OCI-LY7 (cell line): ENCODE measurements at regions not wholly inside any gene's neighbourhood (a gene's known extent, or its start where the extent isn't known, plus 50 kb on each side); places are given as distances from the start of the nearest gene placed in this dataset.

Experiments
- BruUV-seq: library from RNA; stranded (reverse); fragments of 400-500 nt; replicated peaks from 2 replicates; lab custom pipeline; 2021; lab: Mats Ljungman, UMichigan
- CTCF ChIA-PET: fragments of 300-600 bp; sonication (Branson Sonifier 250); formaldehyde crosslinking; loops from one replicate; lab custom pipeline; 2022; ENCODE audit warnings: antibody characterized with exemption; ENCODE audit not compliant: unreplicated experiment; lab: Charles Lee
- POLR2A ChIA-PET: fragments of 300-600 bp; sonication (Branson Sonifier 250); formaldehyde crosslinking; loops from one replicate; lab custom pipeline; 2022; ENCODE audit warnings: antibody characterized with exemption; lab: Charles Lee
- DNase-seq: peaks from one replicate; pipeline ENCODE4 v3.0.0-alpha.2; 2015; ENCODE audit warnings: low spot score
- H2AFZ ChIP-seq: fragments of 200-600 bp; sonication (generic), shearing (Covaris generic); 2 replicates; pipeline ENCODE4 v1.6.1; 2014; ENCODE audit warnings: mild to moderate bottlenecking, antibody characterized with exemption, low read length, moderate library complexity
- H3K27ac ChIP-seq: fragments of 200-600 bp; sonication (generic); 2 replicates; pipeline ENCODE4 v1.5.1; 2014; ENCODE audit warnings: mixed run types, low read depth, mild to moderate bottlenecking, moderate library complexity, low read length, inconsistent platforms; ENCODE audit not compliant: poor library complexity, severe bottlenecking
- H3K36me3 ChIP-seq: fragments of 200-600 bp; sonication (generic); 2 replicates; pipeline ENCODE4 v1.6.1; 2014; ENCODE audit warnings: mild to moderate bottlenecking, antibody characterized with exemption, low read length, moderate library complexity, mixed read lengths; ENCODE audit not compliant: insufficient read depth
- H3K4me1 ChIP-seq: fragments of 200-600 bp; sonication (generic); 2 replicates; pipeline ENCODE4 v1.5.1; 2014; ENCODE audit warnings: mild to moderate bottlenecking, low read length; ENCODE audit not compliant: insufficient read depth, poor library complexity, severe bottlenecking
- H3K4me2 ChIP-seq: fragments of 200-600 bp; sonication (generic); 2 replicates; pipeline ENCODE4 v1.6.1; 2014; ENCODE audit warnings: mild to moderate bottlenecking, low read length
- H3K4me3 ChIP-seq: fragments of 200-600 bp; sonication (generic); 2 replicates; pipeline ENCODE4 v1.5.1; 2014; ENCODE audit warnings: mild to moderate bottlenecking, low read depth, low read length; ENCODE audit not compliant: poor library complexity, severe bottlenecking
- H3K79me2 ChIP-seq: fragments of 200-600 bp; sonication (generic); 2 replicates; pipeline ENCODE4 v1.6.1; 2016; ENCODE audit warnings: low read depth, mild to moderate bottlenecking, low read length, moderate library complexity, mixed read lengths; ENCODE audit not compliant: insufficient read depth
- H3K9me2 ChIP-seq: fragments of 200-600 bp; sonication (generic); 2 replicates; pipeline ENCODE4 v1.6.1; 2016; ENCODE audit warnings: mild to moderate bottlenecking, low read length, mixed read lengths; ENCODE audit not compliant: insufficient read depth
- H3K9me3 ChIP-seq: fragments of 200-600 bp; sonication (generic); 2 replicates; pipeline ENCODE4 v1.6.1; 2014; ENCODE audit warnings: mild to moderate bottlenecking, mixed run types, low read length, mixed read lengths
- H4K20me1 ChIP-seq: fragments of 200-600 bp; sonication (generic); 2 replicates; pipeline ENCODE4 v1.6.1; 2014; ENCODE audit warnings: mild to moderate bottlenecking, antibody characterized with exemption, low read length, moderate library complexity, mixed read lengths; ENCODE audit not compliant: insufficient read depth
- EZH2phosphoT487 ChIP-seq: fragments of 200-600 bp; sonication (generic); IDR thresholded peaks from 2 replicates; pipeline ENCODE4 v1.6.1; 2018; ENCODE audit warnings: low read depth, borderline replicate concordance, mild to moderate bottlenecking, mixed run types, antibody characterized with exemption, low read length, moderate library complexity, mixed read lengths
- intact Hi-C: fragments of 100-400 bp; cut with micrococcal nuclease; formaldehyde crosslinking; loops from one replicate; pipeline ENCODE4 v1.10.0; 2022; ENCODE audit not compliant: unreplicated experiment
- TF ChIP-seq, protein P1 (sequence below): fragments of 200-600 bp; sonication (generic); conservative IDR thresholded peaks from 2 replicates; pipeline ENCODE4 v1.5.1; 2014; ENCODE audit warnings: mild to moderate bottlenecking, antibody characterized with exemption, low read length, moderate library complexity, mixed read lengths

DNA sequence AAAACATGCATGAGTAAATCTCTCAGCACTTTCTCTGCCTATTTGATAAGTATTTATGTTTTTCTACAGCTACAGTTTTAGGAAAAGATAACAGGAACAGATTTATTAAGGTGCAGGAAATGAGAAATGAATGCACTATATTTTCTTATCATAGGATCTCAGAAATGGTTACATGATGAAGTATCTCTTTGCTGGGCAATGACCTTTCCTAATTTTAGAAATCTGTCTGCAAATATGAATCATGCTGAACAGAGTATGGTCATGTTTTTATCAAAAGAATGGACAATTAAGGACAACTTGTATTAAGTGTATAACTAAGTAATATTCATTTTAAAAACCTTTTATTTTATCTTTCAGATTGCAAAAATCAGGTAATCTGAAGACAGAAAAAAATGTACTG, 53.8 kb upstream of the SPPL2A start:
- DNase-seq: no peak
- intact Hi-C loops: no loop called here
- POLR2A ChIA-PET: interaction anchor here (1.0 kb wide), 1 partner anchor 39 kb away, joined by 4 read pairs; no protein-coding TSS in a partner anchor
- H3K27ac ChIP-seq: no peak overlapping the region
- CTCF ChIA-PET: no interaction called here
- H3K4me1 ChIP-seq: no peaks in the 10 kb centered on the region
- H3K4me2 ChIP-seq: no peak overlapping the region
- H3K79me2 ChIP-seq: no peaks in the 10 kb centered on the region
- H3K9me3 ChIP-seq: no peaks in the 10 kb centered on the region
- no peak for TF ChIP-seq EZH2phosphoT487
- TF ChIP-seq, protein P1, sequence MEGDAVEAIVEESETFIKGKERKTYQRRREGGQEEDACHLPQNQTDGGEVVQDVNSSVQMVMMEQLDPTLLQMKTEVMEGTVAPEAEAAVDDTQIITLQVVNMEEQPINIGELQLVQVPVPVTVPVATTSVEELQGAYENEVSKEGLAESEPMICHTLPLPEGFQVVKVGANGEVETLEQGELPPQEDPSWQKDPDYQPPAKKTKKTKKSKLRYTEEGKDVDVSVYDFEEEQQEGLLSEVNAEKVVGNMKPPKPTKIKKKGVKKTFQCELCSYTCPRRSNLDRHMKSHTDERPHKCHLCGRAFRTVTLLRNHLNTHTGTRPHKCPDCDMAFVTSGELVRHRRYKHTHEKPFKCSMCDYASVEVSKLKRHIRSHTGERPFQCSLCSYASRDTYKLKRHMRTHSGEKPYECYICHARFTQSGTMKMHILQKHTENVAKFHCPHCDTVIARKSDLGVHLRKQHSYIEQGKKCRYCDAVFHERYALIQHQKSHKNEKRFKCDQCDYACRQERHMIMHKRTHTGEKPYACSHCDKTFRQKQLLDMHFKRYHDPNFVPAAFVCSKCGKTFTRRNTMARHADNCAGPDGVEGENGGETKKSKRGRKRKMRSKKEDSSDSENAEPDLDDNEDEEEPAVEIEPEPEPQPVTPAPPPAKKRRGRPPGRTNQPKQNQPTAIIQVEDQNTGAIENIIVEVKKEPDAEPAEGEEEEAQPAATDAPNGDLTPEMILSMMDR: no peak
- BruUV-seq: no TSS peak
- H4K20me1 ChIP-seq: no peaks in the 10 kb centered on the region
- no peak overlapping the region for H3K4me3 ChIP-seq
- no peaks in the 10 kb centered on the region for H3K9me2 ChIP-seq
- no peaks in the 10 kb centered on the region for H3K36me3 ChIP-seq
- no peak overlapping the region for H2AFZ ChIP-seq

DNA sequence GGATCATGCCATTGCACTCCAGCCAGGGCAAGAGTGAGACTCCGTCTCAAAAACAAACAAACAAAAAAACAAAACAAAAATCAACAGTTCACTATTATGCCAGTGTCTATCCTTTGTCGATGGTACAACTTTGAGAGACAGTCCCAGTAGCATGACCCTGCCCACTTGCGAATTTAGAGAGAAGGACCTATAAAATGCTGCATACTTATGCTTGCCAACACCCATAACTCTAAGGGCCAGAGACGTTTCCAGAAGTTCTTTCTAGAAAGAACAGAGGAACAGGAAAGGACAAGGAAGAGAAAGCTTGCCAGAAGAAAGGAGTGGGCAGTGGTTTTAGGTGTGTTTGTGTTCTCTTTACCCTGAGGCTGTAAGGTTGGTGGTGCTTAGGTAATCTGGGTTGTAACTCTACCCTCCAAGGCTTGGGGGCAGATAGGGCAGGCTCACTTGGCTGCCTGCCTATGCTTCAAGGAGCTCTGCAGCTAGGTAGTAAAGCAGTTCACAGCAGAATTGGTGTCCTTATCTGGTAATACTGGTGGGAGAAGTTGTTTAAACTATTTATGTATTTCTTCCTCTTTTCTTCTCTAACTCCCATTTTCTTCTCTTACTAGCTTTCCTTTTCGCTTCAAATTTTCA, 50.6 kb upstream of the SPPL2A start:
- no peak for DNase-seq
- Histone ChIP-seq H3K9me3 (no peaks in the 10 kb centered on the region), H3K27ac (no peak overlapping the region), H3K9me2 (no peaks in the 10 kb centered on the region), H3K36me3 (no peaks in the 10 kb centered on the region), H3K4me3 (no peak overlapping the region), H2AFZ (no peak overlapping the region), H4K20me1 (no peaks in the 10 kb centered on the region), H3K4me2 (no peak overlapping the region), H3K4me1 (no peaks in the 10 kb centered on the region), H3K79me2 (no peaks in the 10 kb centered on the region)
- CTCF ChIA-PET: no interaction called here
- intact Hi-C loops: no loop called here
- BruUV-seq: no TSS peak
- POLR2A ChIA-PET: interaction anchor here (0.6 kb wide), 2 partner anchors 121 to 358 kb away, joined by 3 to 4 read pairs; no protein-coding TSS in a partner anchor
- TF ChIP-seq EZH2phosphoT487: no peak
- TF ChIP-seq, protein P1: no peak
